ENCODE measurements at regions not wholly inside any gene's neighbourhood (a gene's known extent, or its start where the extent isn't known, plus 50 kb on each side); places are given as distances from the start of the nearest gene placed in this dataset.

GRCh38 chr2:59190518-59190917, 949.4 kb upstream of the FANCL start:
- H3K9me3 ChIP-seq = no peaks in the 10 kb centered on the region
- DNase-seq (ENCODE audit: low read depth in 1 of 2, low spot score in 1 of 2) (no peak), FAIRE-seq (no peak), ATAC-seq (no peak)
- no peaks in the 10 kb centered on the region for H3K4me1 ChIP-seq
- ChIA-PET POLR2A (no interaction called here), CTCF (no interaction called here)
- TF ChIP-seq SREBF2 (IDR thresholded peaks at IDR 0.05) = no peak
- TF ChIP-seq ZNF302 (CRISPR knock-in tag; IDR thresholded peaks at IDR 0.05) = no peak
- no peak for TF ChIP-seq USF2 (IDR thresholded peaks at IDR 0.05)
- no peak for TF ChIP-seq ZC3H11A (IDR thresholded peaks at IDR 0.05)
- no peak for TF ChIP-seq RFX5 (IDR thresholded peaks at IDR 0.05)
- no peak for TF ChIP-seq TFCP2L1 (CRISPR knock-in tag; IDR thresholded peaks at IDR 0.05)
- no peak for TF ChIP-seq RARB (CRISPR knock-in tag; IDR thresholded peaks at IDR 0.05)
- no peak for TF ChIP-seq ZSCAN20 (CRISPR knock-in tag; IDR thresholded peaks at IDR 0.05)
- TF ChIP-seq GATA3 (IDR thresholded peaks at IDR 0.05; ENCODE audit: borderline replicate concordance) = no peak
- no peak for TF ChIP-seq HOXB5 (CRISPR knock-in tag; IDR thresholded peaks at IDR 0.05)
- no peak for TF ChIP-seq EP300 (IDR thresholded peaks at IDR 0.05)
- TF ChIP-seq HDAC2 (IDR thresholded peaks at IDR 0.05) = no peak
- WGBS (ENCODE audit: missing lambda C conversion rate) = 6% methylated on average over 1 of the region's 1 CpG
- H3K4me3 ChIP-seq = no peak overlapping the region
- no peak overlapping the region for H3K27ac ChIP-seq
- H3K4me2 ChIP-seq = no peak overlapping the region

- DNase-seq (ENCODE audit: low read depth in 1 of 2, low spot score in 1 of 2) = no peak
- Histone ChIP-seq H3K4me1 (0 out of 3 replicates have a peak, but pooled peaks cover 3% of the 10 kb centered on the region), H3K27ac (no peak overlapping the region), H3K4me2 (peak overlapping the region; percentile 28; the same call in 2 of the 3 replicates), H3K4me3 (no peak overlapping the region), H3K9me3 (no peaks in the 10 kb centered on the region)
- no peak for FAIRE-seq
- ChIA-PET CTCF (interaction anchor here (0.7 kb wide), 1 partner anchor 1633 kb away, joined by 4 read pairs; no protein-coding TSS in a partner anchor), POLR2A (no interaction called here)
- TF ChIP-seq FOXS1 (CRISPR knock-in tag; IDR thresholded peaks at IDR 0.05) (no peak), CHD4 (IDR thresholded peaks at IDR 0.05; ENCODE audit: borderline replicate concordance) (no peak), HDAC2 (IDR thresholded peaks at IDR 0.05) (no peak), NR3C1 (IDR thresholded peaks at IDR 0.05) (no peak), RFX5 (IDR thresholded peaks at IDR 0.05) (no peak), PHF8 (IDR thresholded peaks at IDR 0.05; ENCODE audit: borderline replicate concordance, low read depth) (no peak), RCOR1 (IDR thresholded peaks at IDR 0.05; ENCODE audit: low read depth, low read length) (no peak), ESRRA (IDR thresholded peaks at IDR 0.05; ENCODE audit: borderline replicate concordance, low read length) (no peak), HOXA7 (CRISPR knock-in tag; IDR thresholded peaks at IDR 0.05) (no peak), KDM1A (IDR thresholded peaks at IDR 0.05; ENCODE audit: low read depth) (no peak), HOXB13 (CRISPR knock-in tag; IDR thresholded peaks at IDR 0.05; ENCODE audit: low read depth) (no peak), EHF (CRISPR knock-in tag; IDR thresholded peaks at IDR 0.05) (no peak), PBX3 (IDR thresholded peaks at IDR 0.05) (no peak), ZFP36 (IDR thresholded peaks at IDR 0.05; ENCODE audit: borderline replicate concordance, partially characterized antibody) (no peak), POLR2AphosphoS2 (conservative IDR thresholded peaks at IDR 0.05; ENCODE audit: low read length) (no peak), HMGXB4 (CRISPR knock-in tag; IDR thresholded peaks at IDR 0.05; ENCODE audit: borderline replicate concordance) (no peak), RNF2 (IDR thresholded peaks at IDR 0.05; ENCODE audit: borderline replicate concordance, low read depth) (no peak)
- 18% methylated on average over 6 of the region's 6 CpGs for WGBS (ENCODE audit: missing lambda C conversion rate)
- no peak for ATAC-seq
Observed at GRCh38 chr2:59184276-59185020, 943.3 kb upstream of the FANCL start.

All from A549 (cell line).